B cell (primary cell): ENCODE measurements at regions not wholly inside any gene's neighbourhood (a gene's known extent, or its start where the extent isn't known, plus 50 kb on each side); places are given as distances from the start of the nearest gene placed in this dataset.
"Not testable (repeated sequence)": the region's sequence is repeated elsewhere in the genome, so short reads cannot be mapped to it uniquely, and the experiment has no call there.

Experiments
- CTCF ChIP-seq: fragments of 200-600 bp; IDR thresholded peaks from one replicate; pipeline ENCODE4 v1.8.0; 2022; ENCODE audit warnings: antibody characterized with exemption, mild to moderate bottlenecking
- EZH2 ChIP-seq: IDR thresholded peaks from 2 replicates; pipeline ENCODE4 v1.6.1; 2012; ENCODE audit warnings: borderline replicate concordance, low read depth, mild to moderate bottlenecking, moderate library complexity, low read length; ENCODE audit not compliant: insufficient read depth, poor library complexity, severe bottlenecking

GRCh38 chr5:18674212-18674611 lies 1040.0 kb downstream of the TAF11L14 start:
- TF ChIP-seq CTCF, EZH2: not testable (repeated sequence)
